GM12878 (cell line): ENCODE measurements at regions not wholly inside any gene's neighbourhood (a gene's known extent, or its start where the extent isn't known, plus 50 kb on each side); places are given as distances from the start of the nearest gene placed in this dataset.

Experiments
- ATAC-seq: fragments of 200-7000 bp; cut with Tn5 transposase; 3 replicates; pipeline ENCODE4 v1.9.1; 2020; ENCODE audit warnings: mild to moderate bottlenecking, moderate library complexity
- BruUV-seq: library from RNA; stranded (reverse); fragments of 400-500 nt; replicated peaks from 2 replicates; lab custom pipeline; 2021; lab: Mats Ljungman, UMichigan
- CTCF ChIA-PET: fragments of 300-600 bp; sonication (Branson Sonifier 250); formaldehyde crosslinking; extraction: SDS; loops from one replicate; lab custom pipeline; 2021; ENCODE audit warnings: inconsistent platforms; lab: Yijun Ruan, JAX
- POLR2A ChIA-PET: fragments of 350-600 bp; formaldehyde crosslinking; extraction: SDS; loops from one replicate; lab custom pipeline; 2021; ENCODE audit warnings: inconsistent platforms; lab: Charles Lee
- RAD21 ChIA-PET: fragments of 300-600 bp; sonication (Branson Sonifier 250); formaldehyde crosslinking; loops from one replicate; lab custom pipeline; 2023; ENCODE audit warnings: antibody characterized with exemption; ENCODE audit not compliant: unreplicated experiment; lab: Charles Lee
- SMC1A ChIA-PET: fragments of 300-600 bp; sonication (Branson Sonifier 250); formaldehyde crosslinking; loops from one replicate; lab custom pipeline; 2023; ENCODE audit not compliant: unreplicated experiment, uncharacterized antibody; lab: Charles Lee
- DNase-seq: peaks from one replicate; pipeline ENCODE4 v3.0.0-alpha.2; 2011; ENCODE audit warnings: low read depth, low spot score
- FAIRE-seq: peaks from 3 replicates; lab custom pipeline; 2011; peaks lifted over from hg19 to GRCh38; lab: Jason Lieb, UNC
- H2AFZ ChIP-seq: 2 replicates; pipeline ENCODE4 v1.6.0; 2011; ENCODE audit warnings: low read depth, low read length, control low read depth; ENCODE audit not compliant: control insufficient read depth
- H3K27ac ChIP-seq: 2 replicates; pipeline ENCODE4 v1.5.1; 2011; ENCODE audit warnings: control low read depth; ENCODE audit not compliant: control insufficient read depth, insufficient read depth
- H3K27me3 ChIP-seq, 2 experiments: replicated peaks in 1 of 2; 2 replicates each; pipeline versions ENCODE4 v1.6.0 to v1.6.1; 2011; ENCODE audit warnings: low read length in 1 of 2; ENCODE audit not compliant: control insufficient read depth in 2 of 2, insufficient read depth in 2 of 2
- H3K36me3 ChIP-seq, 2 experiments: 2 replicates each; pipeline ENCODE4 v1.5.1; 2011; ENCODE audit warnings: low read length in 1 of 2; ENCODE audit not compliant: control insufficient read depth in 2 of 2, insufficient read depth in 2 of 2
- H3K4me1 ChIP-seq: 2 replicates; pipeline ENCODE4 v1.6.1; 2011; ENCODE audit warnings: mild to moderate bottlenecking, low read length, moderate library complexity, mixed read lengths; ENCODE audit not compliant: control insufficient read depth, insufficient read depth
- H3K4me2 ChIP-seq: 2 replicates; pipeline ENCODE4 v1.6.0; 2011; ENCODE audit warnings: control low read depth; ENCODE audit not compliant: control insufficient read depth, insufficient read depth
- H3K4me3 ChIP-seq: fragments of 200-600 bp; sonication (generic); 2 replicates; pipeline ENCODE4 v1.5.1; 2016
- H3K79me2 ChIP-seq: 2 replicates; pipeline ENCODE4 v1.6.0; 2011; ENCODE audit warnings: low read length; ENCODE audit not compliant: control insufficient read depth, insufficient read depth
- H3K9ac ChIP-seq: 2 replicates; pipeline ENCODE4 v1.8.0; 2011; ENCODE audit warnings: low read length, control low read depth, mixed read lengths; ENCODE audit not compliant: control insufficient read depth, insufficient read depth
- H3K9me3 ChIP-seq: replicated peaks from 3 replicates; pipeline ENCODE4 v1.5.1; 2011; ENCODE audit warnings: mild to moderate bottlenecking, low read length; ENCODE audit not compliant: control insufficient read depth, insufficient read depth
- H4K20me1 ChIP-seq: 2 replicates; pipeline ENCODE4 v1.6.0; 2011; ENCODE audit not compliant: control insufficient read depth, insufficient read depth
- BCL11A ChIP-seq: IDR thresholded peaks from 2 replicates; pipeline ENCODE4 v1.6.1; 2011; ENCODE audit warnings: low read depth, low read length
- CREM ChIP-seq: IDR thresholded peaks from 2 replicates; pipeline ENCODE4 v1.6.1; 2014; ENCODE audit warnings: antibody characterized with exemption, low read depth
- E2F4 ChIP-seq: IDR thresholded peaks from 2 replicates; pipeline ENCODE4 v1.6.1; 2012; ENCODE audit warnings: low read depth, low read length, improper control_type of control experiment
- ESRRA ChIP-seq: IDR thresholded peaks from 2 replicates; pipeline ENCODE4 v1.6.1; 2012; ENCODE audit warnings: mild to moderate bottlenecking, low read length, improper control_type of control experiment
- EZH2 ChIP-seq: IDR thresholded peaks from 2 replicates; pipeline ENCODE4 v1.6.1; 2012; ENCODE audit warnings: low read depth, mild to moderate bottlenecking, control low read depth, inconsistent platforms, low read length, borderline replicate concordance; ENCODE audit not compliant: control insufficient read depth
- HDAC2 ChIP-seq: fragments of 200-600 bp; sonication (generic); IDR thresholded peaks from 2 replicates; pipeline ENCODE4 v1.6.1; 2017
- JUND ChIP-seq: IDR thresholded peaks from 2 replicates; pipeline ENCODE4 v1.6.1; 2012; ENCODE audit warnings: low read depth, mild to moderate bottlenecking, low read length, improper control_type of control experiment, moderate library complexity
- KDM1A ChIP-seq: fragments of 200-600 bp; sonication (generic); IDR thresholded peaks from 2 replicates; pipeline ENCODE4 v1.6.1; 2016; ENCODE audit warnings: borderline replicate concordance
- SMARCA5 ChIP-seq: fragments of 450-650 bp; IDR thresholded peaks from 2 replicates; pipeline ENCODE4 v1.6.1; 2017; ENCODE audit warnings: mild to moderate bottlenecking
- SMC3 ChIP-seq: IDR thresholded peaks from 2 replicates; pipeline ENCODE4 v1.6.1; 2011; ENCODE audit warnings: low read length, improper control_type of control experiment, borderline replicate concordance
- SP1 ChIP-seq: IDR thresholded peaks from one replicate; pipeline ENCODE4 v1.6.1; 2011; ENCODE audit warnings: low read depth, low read length
- TARDBP ChIP-seq: IDR thresholded peaks from 2 replicates; pipeline ENCODE4 v1.6.1; 2016; ENCODE audit warnings: borderline replicate concordance
- TCF12 ChIP-seq: IDR thresholded peaks from 2 replicates; pipeline ENCODE4 v1.6.1; 2011; ENCODE audit warnings: low read depth, mild to moderate bottlenecking, low read length
- TCF7 ChIP-seq: IDR thresholded peaks from 2 replicates; pipeline ENCODE4 v1.6.1; 2014; ENCODE audit warnings: antibody characterized with exemption, borderline replicate concordance
- WRNIP1 ChIP-seq: IDR thresholded peaks from 2 replicates; pipeline ENCODE4 v1.6.1; 2011; ENCODE audit warnings: low read depth, low read length, improper control_type of control experiment, borderline replicate concordance
- ZNF217 ChIP-seq: fragments of 450-650 bp; IDR thresholded peaks from 2 replicates; pipeline ENCODE4 v1.6.1; 2017; ENCODE audit warnings: antibody characterized with exemption, mild to moderate bottlenecking
- ZNF274 ChIP-seq: IDR thresholded peaks from one replicate; pipeline ENCODE4 v1.8.0; 2011; ENCODE audit not compliant: insufficient read length, insufficient read depth
- WGBS: methylation state at CpG from one replicate; pipeline ENCODE4 v1.1.6; 2016; ENCODE audit warnings: low lambda C conversion rate; ENCODE audit not compliant: insufficient replicate concordance, insufficient coverage; ENCODE audit errors: missing lambda C conversion rate; 5-methylcytosine and 5-hydroxymethylcytosine counted together
- in situ Hi-C: fragments of 300-500 bp; cut with MboI; formaldehyde crosslinking; loops from 9 replicates; pipeline ENCODE4 v1.14.3; 2018; ENCODE audit warnings: mixed read lengths
- intact Hi-C: fragments of 100-400 bp; cut with micrococcal nuclease; formaldehyde crosslinking; loops from one replicate; pipeline ENCODE4 v1.14.2; 2022; ENCODE audit not compliant: unreplicated experiment
- TF ChIP-seq, protein P1 (sequence below): fragments of 450-650 bp; IDR thresholded peaks from 2 replicates; pipeline ENCODE4 v1.6.1; 2014; ENCODE audit warnings: mild to moderate bottlenecking
- TF ChIP-seq, protein P2 (sequence below): fragments of 450-650 bp; IDR thresholded peaks from 2 replicates; pipeline ENCODE4 v1.6.1; 2017; ENCODE audit warnings: low read depth, mild to moderate bottlenecking, moderate library complexity

- H3K79me2 ChIP-seq, result no peaks in the 10 kb centered on the region
- TF ChIP-seq SMARCA5 (no peak), CREM (no peak), ESRRA (no peak), KDM1A (no peak), SMC3 (no peak), ZNF217 (no peak), E2F4 (no peak), TARDBP (no peak), TCF12 (no peak), WRNIP1 (no peak), HDAC2 (no peak), TCF7 (no peak), SP1 (no peak), EZH2 (no peak), BCL11A (no peak), ZNF274 (no peak), JUND (no peak)
- TF ChIP-seq, protein P1, sequence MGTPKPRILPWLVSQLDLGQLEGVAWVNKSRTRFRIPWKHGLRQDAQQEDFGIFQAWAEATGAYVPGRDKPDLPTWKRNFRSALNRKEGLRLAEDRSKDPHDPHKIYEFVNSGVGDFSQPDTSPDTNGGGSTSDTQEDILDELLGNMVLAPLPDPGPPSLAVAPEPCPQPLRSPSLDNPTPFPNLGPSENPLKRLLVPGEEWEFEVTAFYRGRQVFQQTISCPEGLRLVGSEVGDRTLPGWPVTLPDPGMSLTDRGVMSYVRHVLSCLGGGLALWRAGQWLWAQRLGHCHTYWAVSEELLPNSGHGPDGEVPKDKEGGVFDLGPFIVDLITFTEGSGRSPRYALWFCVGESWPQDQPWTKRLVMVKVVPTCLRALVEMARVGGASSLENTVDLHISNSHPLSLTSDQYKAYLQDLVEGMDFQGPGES, result no peak
- TF ChIP-seq, protein P2, sequence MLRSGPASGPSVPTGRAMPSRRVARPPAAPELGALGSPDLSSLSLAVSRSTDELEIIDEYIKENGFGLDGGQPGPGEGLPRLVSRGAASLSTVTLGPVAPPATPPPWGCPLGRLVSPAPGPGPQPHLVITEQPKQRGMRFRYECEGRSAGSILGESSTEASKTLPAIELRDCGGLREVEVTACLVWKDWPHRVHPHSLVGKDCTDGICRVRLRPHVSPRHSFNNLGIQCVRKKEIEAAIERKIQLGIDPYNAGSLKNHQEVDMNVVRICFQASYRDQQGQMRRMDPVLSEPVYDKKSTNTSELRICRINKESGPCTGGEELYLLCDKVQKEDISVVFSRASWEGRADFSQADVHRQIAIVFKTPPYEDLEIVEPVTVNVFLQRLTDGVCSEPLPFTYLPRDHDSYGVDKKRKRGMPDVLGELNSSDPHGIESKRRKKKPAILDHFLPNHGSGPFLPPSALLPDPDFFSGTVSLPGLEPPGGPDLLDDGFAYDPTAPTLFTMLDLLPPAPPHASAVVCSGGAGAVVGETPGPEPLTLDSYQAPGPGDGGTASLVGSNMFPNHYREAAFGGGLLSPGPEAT, result no peak
- no peak overlapping the region for H2AFZ ChIP-seq
- DNase-seq (no peak), FAIRE-seq (no peak), ATAC-seq (no peak)
- H3K9ac ChIP-seq, result no peak overlapping the region
- no peaks in the 10 kb centered on the region for H4K20me1 ChIP-seq
- H3K27ac ChIP-seq, result no peak overlapping the region
- no peaks in the 10 kb centered on the region for H3K4me1 ChIP-seq
- H3K27me3 ChIP-seq, result no peaks in the 10 kb centered on the region
- in situ Hi-C loops (no loop called here), intact Hi-C loops (no loop called here)
- H3K4me2 ChIP-seq, result no peak overlapping the region
- WGBS, result 31% methylated on average over 4 of the region's 4 CpGs
- CTCF ChIA-PET, result interaction anchor here (0.6 to 1.6 kb wide), 4 partner anchors 13 to 770 kb away, joined by 3 to 4 read pairs (median 4); no protein-coding TSS in a partner anchor
- SMC1A ChIA-PET, result interaction anchor here (1.3 kb wide), 1 partner anchor 74 kb away, joined by 3 read pairs; no protein-coding TSS in a partner anchor
- no peaks in the 10 kb centered on the region for H3K36me3 ChIP-seq
- no TSS peak for BruUV-seq
- H3K4me3 ChIP-seq, result no peak overlapping the region
- no peaks in the 10 kb centered on the region for H3K9me3 ChIP-seq
- POLR2A ChIA-PET, result interaction anchor here (0.6 kb wide), 1 partner anchor 636 kb away, joined by 3 read pairs; no protein-coding TSS in a partner anchor
- RAD21 ChIA-PET, result no interaction called here
These were observed 444.1 kb upstream of the TLE4 start for GRCh38 chr9:79127661-79128060.
